ENCODE measurements at regions not wholly inside any gene's neighbourhood (a gene's known extent, or its start where the extent isn't known, plus 50 kb on each side); places are given as distances from the start of the nearest gene placed in this dataset.

DNA sequence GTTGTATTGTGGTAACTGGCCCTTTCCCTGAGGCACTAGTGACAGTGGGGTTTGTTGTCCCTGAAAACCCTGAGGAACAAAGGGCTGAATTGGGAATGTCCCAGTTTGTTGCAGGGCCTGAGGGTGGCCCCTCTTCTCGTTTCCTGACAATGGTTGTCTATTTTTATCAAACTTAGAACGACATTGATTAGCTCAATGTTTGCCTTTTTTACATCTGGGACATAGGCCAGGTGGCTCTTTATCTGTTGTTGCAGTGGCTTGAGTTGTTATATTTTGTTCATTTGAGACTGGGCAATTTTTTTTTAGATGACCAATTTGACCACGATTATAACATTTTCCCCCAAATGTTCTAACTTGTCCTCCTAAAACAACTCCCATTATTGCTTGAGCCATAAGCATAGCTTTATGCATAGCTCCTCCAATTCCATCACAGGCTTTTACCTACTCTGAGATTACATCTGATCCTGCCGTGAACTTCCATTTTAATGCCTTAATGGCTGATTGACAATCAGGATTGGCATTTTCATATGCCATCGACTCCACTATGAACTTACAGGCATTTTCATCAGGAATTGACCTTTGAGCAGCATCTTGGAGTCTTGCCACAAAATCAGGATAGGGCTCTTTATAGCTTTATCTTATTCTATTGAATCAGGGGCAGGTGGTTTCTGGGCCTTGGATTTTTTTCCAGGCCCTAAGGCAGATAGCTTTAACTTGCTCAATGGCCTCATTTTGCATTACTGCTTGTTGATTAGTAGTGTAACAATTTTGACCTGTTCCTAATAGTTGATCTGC is 604.3 kb downstream of the ALG10 start:
- peaks cover 15% of the 10 kb centered on the region for H3K9me3 Mint-ChIP-seq
- H3K36me3 Mint-ChIP-seq: peaks cover 3% of the 10 kb centered on the region

More for the DNA sequence above, 604.3 kb downstream of the ALG10 start:
- Mint-ChIP-seq H3K4me1 (ENCODE audit: unreplicated experiment) (no peaks in the 10 kb centered on the region), H3K4me3 (no peak overlapping the region), H3K27ac (no peak overlapping the region), H3K27me3 (no peaks in the 10 kb centered on the region)
- TF ChIP-seq, protein P1, sequence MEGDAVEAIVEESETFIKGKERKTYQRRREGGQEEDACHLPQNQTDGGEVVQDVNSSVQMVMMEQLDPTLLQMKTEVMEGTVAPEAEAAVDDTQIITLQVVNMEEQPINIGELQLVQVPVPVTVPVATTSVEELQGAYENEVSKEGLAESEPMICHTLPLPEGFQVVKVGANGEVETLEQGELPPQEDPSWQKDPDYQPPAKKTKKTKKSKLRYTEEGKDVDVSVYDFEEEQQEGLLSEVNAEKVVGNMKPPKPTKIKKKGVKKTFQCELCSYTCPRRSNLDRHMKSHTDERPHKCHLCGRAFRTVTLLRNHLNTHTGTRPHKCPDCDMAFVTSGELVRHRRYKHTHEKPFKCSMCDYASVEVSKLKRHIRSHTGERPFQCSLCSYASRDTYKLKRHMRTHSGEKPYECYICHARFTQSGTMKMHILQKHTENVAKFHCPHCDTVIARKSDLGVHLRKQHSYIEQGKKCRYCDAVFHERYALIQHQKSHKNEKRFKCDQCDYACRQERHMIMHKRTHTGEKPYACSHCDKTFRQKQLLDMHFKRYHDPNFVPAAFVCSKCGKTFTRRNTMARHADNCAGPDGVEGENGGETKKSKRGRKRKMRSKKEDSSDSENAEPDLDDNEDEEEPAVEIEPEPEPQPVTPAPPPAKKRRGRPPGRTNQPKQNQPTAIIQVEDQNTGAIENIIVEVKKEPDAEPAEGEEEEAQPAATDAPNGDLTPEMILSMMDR (conservative IDR thresholded peaks at IDR 0.05): no peak
- DNase-seq (ENCODE audit: extremely low spot score, unreplicated experiment): no peak

All from type B pancreatic cell (in vitro differentiated cells).